Uterus (tissue), 3 donors: ENCODE measurements at regions not wholly inside any gene's neighbourhood (a gene's known extent, or its start where the extent isn't known, plus 50 kb on each side); places are given as distances from the start of the nearest gene placed in this dataset.

ENCODE experiments used
- DNase-seq, 2 donors: peaks; one replicate each; pipeline ENCODE4 v3.0.0-alpha.2; 2019 to 2020
- H3K27ac ChIP-seq, 2 donors: fragments of 200-600 bp; sonication (generic); 1 replicate in 1 of 2; 2 replicates in 1 of 2; pipeline ENCODE4 v1.5.1; 2016 to 2018
- H3K27me3 ChIP-seq, 2 donors: fragments of 200-600 bp; sonication (generic); one replicate each; pipeline ENCODE4 v1.5.1; 2018 to 2019; ENCODE audit warnings: control low read depth in 1 of 2
- H3K36me3 ChIP-seq, 2 donors: fragments of 200-600 bp; sonication (generic); one replicate each; pipeline ENCODE4 v1.5.1; 2019; ENCODE audit warnings: control low read depth in 1 of 2
- H3K4me1 ChIP-seq, 2 donors: fragments of 200-600 bp; sonication (generic); one replicate each; pipeline ENCODE4 v1.5.1; 2018 to 2019; ENCODE audit warnings: control low read depth in 1 of 2
- H3K4me3 ChIP-seq, 2 donors: fragments of 200-600 bp; sonication (generic); 1 replicate in 1 of 2; 2 replicates in 1 of 2; pipeline ENCODE4 v1.5.1; 2018 to 2019; ENCODE audit warnings: mild to moderate bottlenecking in 1 of 2
- H3K9me3 ChIP-seq, 2 donors: fragments of 200-600 bp; sonication (generic); one replicate each; pipeline ENCODE4 v1.5.1; 2019; ENCODE audit warnings: control low read depth in 1 of 2
- POLR2A ChIP-seq, 2 donors: fragments of 450-650 bp; IDR thresholded peaks; one replicate each; pipeline ENCODE4 v1.6.1; 2016; ENCODE audit warnings: antibody characterized with exemption in 2 of 2, mild to moderate bottlenecking in 1 of 2, moderate library complexity in 1 of 2
- intact Hi-C: fragments of 100-400 bp; cut with DNase I; formaldehyde crosslinking; loops from one replicate; pipeline ENCODE4 v1.15.1; 2023; ENCODE audit warnings: low total_unique reads
- TF ChIP-seq, protein P1 (sequence below), 4 experiments: fragments of 200-600 bp in 2 of 4; fragments of 450-650 bp in 2 of 4; sonication (generic) in 2 of 4; IDR thresholded peaks; one replicate each; pipeline ENCODE4 v1.5.1; 2016 to 2019; ENCODE audit warnings: antibody characterized with exemption in 4 of 4, mild to moderate bottlenecking in 2 of 4, moderate library complexity in 1 of 4
- donor health status: DM: yes; HTN: yes; CAD: no.

DNA sequence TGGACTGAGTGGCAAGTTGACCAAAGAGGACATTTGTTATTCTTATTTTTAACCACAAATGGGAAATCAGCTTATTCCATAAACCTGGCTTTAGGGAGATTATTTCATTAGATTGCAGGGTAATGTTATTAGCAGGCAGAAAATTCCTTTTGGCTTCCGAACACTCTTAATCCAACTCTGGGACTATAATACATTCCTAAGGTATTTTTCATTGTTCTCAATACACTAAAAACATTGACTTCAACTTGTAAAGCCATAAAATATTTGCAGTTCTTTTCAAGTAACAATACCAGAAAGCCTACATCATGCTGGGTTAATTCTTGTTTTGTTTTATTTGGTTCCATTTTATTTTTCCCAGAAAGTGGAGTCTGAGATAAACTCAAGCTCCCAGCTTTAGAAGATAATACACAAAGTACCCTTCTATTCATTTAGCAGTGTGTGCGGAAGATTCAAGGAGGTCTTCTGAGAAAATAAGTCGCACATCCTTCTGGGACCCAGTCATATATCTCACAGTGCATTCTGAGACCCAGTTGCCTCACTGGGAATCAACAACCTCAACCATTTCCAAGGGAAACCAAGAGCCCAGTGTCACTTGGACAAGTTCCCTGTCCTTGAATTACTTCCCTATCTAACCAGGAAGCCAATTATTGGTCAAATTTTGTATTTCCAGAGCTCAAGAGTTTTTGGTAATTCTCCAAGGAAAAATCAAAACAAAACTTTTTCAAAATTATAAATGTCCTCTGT is 389.6 kb upstream of the DYNLRB2 start:
- Histone ChIP-seq H3K36me3 (no peaks in the 10 kb centered on the region), H3K4me1 (no peaks in the 10 kb centered on the region), H3K4me3 (no peak overlapping the region), H3K27me3 (no peaks in the 10 kb centered on the region), H3K9me3 (no peaks in the 10 kb centered on the region), H3K27ac (no peak overlapping the region)
- DNase-seq = no peak
- no peak for TF ChIP-seq POLR2A (IDR thresholded peaks at IDR 0.05)
- TF ChIP-seq, protein P1, sequence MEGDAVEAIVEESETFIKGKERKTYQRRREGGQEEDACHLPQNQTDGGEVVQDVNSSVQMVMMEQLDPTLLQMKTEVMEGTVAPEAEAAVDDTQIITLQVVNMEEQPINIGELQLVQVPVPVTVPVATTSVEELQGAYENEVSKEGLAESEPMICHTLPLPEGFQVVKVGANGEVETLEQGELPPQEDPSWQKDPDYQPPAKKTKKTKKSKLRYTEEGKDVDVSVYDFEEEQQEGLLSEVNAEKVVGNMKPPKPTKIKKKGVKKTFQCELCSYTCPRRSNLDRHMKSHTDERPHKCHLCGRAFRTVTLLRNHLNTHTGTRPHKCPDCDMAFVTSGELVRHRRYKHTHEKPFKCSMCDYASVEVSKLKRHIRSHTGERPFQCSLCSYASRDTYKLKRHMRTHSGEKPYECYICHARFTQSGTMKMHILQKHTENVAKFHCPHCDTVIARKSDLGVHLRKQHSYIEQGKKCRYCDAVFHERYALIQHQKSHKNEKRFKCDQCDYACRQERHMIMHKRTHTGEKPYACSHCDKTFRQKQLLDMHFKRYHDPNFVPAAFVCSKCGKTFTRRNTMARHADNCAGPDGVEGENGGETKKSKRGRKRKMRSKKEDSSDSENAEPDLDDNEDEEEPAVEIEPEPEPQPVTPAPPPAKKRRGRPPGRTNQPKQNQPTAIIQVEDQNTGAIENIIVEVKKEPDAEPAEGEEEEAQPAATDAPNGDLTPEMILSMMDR (IDR thresholded peaks at IDR 0.05) = no peak
- intact Hi-C loops = no loop called here

DNA sequence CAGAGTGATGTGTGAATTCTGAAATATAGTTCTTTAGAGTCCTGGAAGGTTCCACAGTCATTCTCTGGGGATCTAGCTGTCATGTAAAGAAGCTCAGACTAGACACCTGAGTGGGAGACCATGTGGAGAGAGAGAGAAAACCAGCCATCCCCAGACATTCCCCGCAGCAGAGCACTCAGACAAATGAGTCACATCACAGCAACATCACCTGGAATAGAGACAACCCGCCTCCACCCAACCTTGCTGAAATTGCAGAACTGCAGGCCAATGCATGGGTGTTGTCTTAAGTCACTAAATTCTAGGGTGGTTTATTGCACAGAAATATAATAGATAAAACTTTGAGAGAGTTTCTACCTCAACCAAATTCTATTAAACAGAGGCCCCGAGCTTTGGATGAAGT is 392.0 kb upstream of the DYNLRB2 start:
- no peak for DNase-seq
- TF ChIP-seq, protein P1 (IDR thresholded peaks at IDR 0.05) = no peak
- no peak for TF ChIP-seq POLR2A (IDR thresholded peaks at IDR 0.05)
- no peak overlapping the region for H3K4me3 ChIP-seq
- H3K27ac ChIP-seq = no peak overlapping the region
- H3K36me3 ChIP-seq = no peaks in the 10 kb centered on the region
- no peaks in the 10 kb centered on the region for H3K4me1 ChIP-seq
- H3K9me3 ChIP-seq = no peaks in the 10 kb centered on the region
- no peaks in the 10 kb centered on the region for H3K27me3 ChIP-seq
- intact Hi-C loops = no loop called here

DNA sequence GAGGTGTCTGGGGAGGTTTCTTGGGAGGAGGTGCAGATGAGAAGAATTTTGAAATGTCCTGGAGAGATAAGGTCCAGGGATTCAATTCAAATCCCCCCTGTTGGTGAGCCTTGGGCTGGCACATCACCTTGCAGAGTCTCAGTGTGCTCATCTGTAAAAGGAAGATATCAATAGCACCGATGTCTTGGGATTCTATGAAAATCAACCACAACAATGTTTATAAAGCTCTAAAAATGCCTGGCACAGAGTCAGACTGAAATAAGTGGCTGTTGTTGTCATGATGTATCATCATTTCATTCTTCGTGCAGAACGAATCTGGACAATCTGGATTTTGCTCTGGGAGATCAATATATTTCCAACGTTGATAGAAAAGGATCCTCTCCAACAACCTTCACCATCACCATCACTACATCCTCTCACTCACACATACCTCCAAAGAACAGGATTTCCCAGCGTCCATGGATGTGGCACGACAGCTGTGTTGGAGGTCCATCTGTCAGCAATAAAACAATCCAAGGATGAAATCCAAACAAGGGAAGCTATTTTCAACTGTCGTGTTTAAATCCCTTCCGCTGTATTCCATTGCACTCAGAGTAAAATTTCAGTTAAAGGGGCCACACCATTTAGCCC is 393.7 kb upstream of the DYNLRB2 start:
- intact Hi-C loops = no loop called here
- TF ChIP-seq, protein P1 (IDR thresholded peaks at IDR 0.05) = no peak
- TF ChIP-seq POLR2A (IDR thresholded peaks at IDR 0.05) = no peak
- H3K4me1 ChIP-seq = no peaks in the 10 kb centered on the region

DNA sequence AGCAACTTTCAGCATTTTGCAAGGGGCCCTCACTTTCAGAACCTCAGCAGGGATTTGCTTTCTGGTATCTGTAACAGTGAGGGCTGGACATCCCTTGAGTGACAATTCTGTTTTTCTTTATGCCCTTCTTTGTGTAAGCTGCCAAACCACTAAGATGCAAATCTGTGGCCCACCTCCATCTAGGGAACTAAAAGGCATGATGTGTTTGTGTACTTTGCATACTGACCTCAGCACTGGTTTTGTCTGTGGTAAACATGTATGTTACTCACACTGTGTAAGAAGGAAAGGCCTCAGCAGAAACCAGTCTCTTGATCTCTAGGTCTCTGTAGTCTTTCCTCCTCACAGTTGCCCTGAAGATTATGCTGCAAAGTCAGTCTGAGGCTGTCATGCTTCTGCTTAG is 396.6 kb upstream of the DYNLRB2 start:
- TF ChIP-seq, protein P1 (IDR thresholded peaks at IDR 0.05) = no peak
- TF ChIP-seq POLR2A (IDR thresholded peaks at IDR 0.05) = no peak
- no peaks in the 10 kb centered on the region for H3K4me1 ChIP-seq
- intact Hi-C loops = no loop called here
- no peak overlapping the region for H3K27ac ChIP-seq
- H3K9me3 ChIP-seq = no peaks in the 10 kb centered on the region
- H3K27me3 ChIP-seq = no peaks in the 10 kb centered on the region
- no peak for DNase-seq
- no peaks in the 10 kb centered on the region for H3K36me3 ChIP-seq
- no peak overlapping the region for H3K4me3 ChIP-seq

More for the DNA sequence above, 393.7 kb upstream of the DYNLRB2 start:
- no peak for DNase-seq
- no peaks in the 10 kb centered on the region for H3K27me3 ChIP-seq
- no peaks in the 10 kb centered on the region for H3K36me3 ChIP-seq
- no peak overlapping the region for H3K27ac ChIP-seq
- no peak overlapping the region for H3K4me3 ChIP-seq
- no peaks in the 10 kb centered on the region for H3K9me3 ChIP-seq

DNA sequence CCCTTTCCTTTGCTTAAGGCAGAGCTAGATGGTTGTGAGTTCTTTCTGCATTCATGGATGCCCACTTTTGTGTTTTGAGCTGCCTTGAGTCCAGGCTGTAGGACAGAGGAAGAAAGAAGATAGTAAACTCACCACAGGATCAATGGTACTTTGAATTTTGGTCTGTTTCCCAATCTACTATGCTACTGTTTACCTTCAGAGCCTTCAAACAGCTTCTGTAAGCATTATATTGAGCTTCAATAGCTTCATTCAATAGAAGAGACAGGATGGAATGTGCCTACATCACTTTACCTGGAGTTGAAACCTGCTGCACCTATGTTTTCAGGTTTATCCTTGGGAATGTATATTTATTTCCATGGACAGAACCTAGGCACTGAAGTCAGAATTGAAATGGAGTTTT is 397.9 kb upstream of the DYNLRB2 start:
- TF ChIP-seq, protein P1 (IDR thresholded peaks at IDR 0.05) = no peak
- TF ChIP-seq POLR2A (IDR thresholded peaks at IDR 0.05) = no peak
- no peaks in the 10 kb centered on the region for H3K27me3 ChIP-seq
- no peaks in the 10 kb centered on the region for H3K9me3 ChIP-seq
- intact Hi-C loops = no loop called here
- H3K4me3 ChIP-seq = no peak overlapping the region
- H3K4me1 ChIP-seq = no peaks in the 10 kb centered on the region
- no peak overlapping the region for H3K27ac ChIP-seq
- no peak for DNase-seq
- H3K36me3 ChIP-seq = no peaks in the 10 kb centered on the region
